Stimulated activated CD8-positive, alpha-beta memory T cell treated with anti-CD3 and anti-CD28 coated beads, Interleukin-12 subunit alpha, Interleukin-12 subunit beta, amount 100 ng/mL, for 24 hours (primary cell): ENCODE measurements at regions not wholly inside any gene's neighbourhood (a gene's known extent, or its start where the extent isn't known, plus 50 kb on each side); places are given as distances from the start of the nearest gene placed in this dataset.
A peak's percentile ranks its signal among the peaks of the same experiment; 100 is the strongest.

ENCODE experiments used
- DNase-seq: peaks from one replicate; pipeline ENCODE4 v3.0.0-alpha.2; 2020; ENCODE audit errors: extremely low read depth

DNA sequence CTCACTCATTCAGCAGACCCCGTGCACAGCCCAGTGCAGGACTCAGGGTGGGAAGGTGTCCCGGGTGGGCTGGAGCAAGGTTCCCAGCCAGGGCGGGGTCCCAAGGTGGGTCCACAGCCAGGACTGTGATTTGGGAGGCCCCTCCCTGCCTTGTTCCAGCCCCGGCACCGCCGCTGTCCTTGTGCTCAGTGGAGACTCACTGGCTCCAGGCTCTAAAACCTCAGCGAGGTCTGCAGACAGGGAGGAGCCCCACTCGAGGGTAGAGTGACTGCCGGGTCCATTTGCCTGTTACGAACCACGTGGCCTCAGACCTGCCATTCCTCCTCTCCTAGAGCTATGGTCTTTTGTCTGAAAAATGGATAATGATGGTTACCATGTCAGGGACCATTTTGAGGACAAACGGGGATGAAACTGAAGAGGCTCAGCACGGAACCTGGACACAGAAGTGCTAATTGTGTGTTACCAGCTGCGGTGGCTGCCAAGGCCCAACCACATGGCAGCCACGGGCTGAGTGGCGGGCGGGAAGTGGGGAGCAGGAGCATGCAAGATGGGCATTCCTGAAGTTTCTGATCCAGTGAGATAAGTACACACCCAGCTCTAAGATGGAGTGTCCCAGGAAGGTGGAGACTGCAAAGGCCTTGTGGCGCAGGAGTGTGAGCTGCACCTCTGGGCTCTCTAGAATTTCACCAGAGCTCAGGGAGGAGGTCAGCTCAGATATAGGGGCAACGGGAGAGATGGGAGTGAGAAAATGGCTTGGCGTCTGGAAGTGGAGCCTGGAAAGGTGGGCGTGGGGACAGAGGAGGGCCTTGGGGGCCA, 317.6 kb downstream of the SEC14L1 start:
- DNase-seq = no peak

DNA sequence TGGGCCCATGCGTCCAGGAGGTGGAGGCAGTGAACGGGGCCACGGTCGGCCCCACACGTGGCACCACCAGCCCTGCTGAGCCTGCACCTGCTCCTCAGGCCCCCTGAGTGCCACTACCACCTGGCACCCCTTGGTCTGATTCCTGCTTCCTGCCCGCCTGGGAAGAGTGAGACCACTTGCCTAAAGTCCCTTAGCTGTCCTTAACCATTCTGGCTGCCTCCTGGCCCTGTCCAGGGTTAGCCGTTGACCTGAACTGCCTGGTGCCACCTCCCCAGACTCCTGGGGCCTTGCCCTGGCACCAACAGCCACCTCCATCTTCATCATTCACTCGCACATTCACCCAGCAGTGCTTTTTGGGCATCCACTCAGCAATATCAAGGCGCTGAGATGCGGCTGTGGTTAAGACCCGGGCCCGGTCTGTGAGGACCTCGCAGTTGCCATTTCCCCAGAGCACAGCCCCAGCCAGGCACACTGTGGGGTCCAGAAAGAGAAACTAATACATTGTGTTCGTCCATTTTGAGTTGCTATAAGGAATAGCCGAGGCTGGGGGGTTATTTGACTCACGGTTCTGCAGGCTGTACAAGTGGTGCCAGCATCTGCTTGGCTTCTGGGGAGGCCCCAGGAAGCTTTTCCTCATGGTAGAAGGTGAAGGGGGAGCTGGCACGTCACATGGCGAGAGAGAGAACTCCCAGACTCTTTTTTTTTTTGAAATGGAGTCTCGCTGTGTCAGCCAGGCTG, 318.4 kb downstream of the SEC14L1 start:
- DNase-seq = no peak

- DNase-seq = no peak
Measured at GRCh38 chr17:77460514-77461046, 319.8 kb downstream of the SEC14L1 start.

DNA sequence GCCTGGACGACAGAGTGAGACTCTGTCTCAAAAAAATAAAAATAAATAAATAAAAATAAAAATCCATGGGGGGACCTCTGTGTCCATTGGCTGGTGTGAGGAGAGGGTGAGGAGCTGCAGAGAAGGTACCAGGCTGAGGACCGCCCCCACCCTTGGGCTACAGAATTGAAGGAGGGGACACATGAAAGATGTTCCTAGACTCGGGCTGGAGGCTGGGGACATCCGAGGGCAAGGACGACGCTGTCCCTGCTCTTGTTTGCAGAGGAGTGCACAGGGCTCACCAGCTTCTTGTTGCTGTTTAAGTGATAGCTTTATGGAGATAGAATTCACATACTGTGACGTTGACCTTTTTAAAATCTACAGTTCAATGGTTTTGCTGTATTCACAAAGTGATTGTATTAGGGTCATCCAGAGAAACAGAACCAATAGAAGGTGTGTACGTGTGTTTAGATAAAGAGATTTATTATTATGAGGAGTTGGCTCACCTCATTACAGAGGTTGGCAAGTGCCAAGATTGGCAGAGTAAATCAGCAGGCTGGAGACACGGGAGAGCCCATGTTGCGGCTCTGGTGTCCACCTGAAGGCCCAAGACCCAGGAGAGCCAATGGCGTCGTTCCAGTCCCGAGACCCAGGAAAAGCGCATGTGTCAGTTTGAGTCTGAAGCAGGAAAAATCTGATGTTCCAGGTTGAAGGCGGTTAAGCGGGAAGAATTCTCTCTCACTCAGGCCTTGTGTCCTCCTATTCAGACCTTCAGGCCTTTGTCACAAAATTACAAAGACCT, 320.7 kb downstream of the SEC14L1 start:
- DNase-seq = no peak

GRCh38 chr17:77462090-77462489, 321.3 kb downstream of the SEC14L1 start:
- no peak for DNase-seq

DNA sequence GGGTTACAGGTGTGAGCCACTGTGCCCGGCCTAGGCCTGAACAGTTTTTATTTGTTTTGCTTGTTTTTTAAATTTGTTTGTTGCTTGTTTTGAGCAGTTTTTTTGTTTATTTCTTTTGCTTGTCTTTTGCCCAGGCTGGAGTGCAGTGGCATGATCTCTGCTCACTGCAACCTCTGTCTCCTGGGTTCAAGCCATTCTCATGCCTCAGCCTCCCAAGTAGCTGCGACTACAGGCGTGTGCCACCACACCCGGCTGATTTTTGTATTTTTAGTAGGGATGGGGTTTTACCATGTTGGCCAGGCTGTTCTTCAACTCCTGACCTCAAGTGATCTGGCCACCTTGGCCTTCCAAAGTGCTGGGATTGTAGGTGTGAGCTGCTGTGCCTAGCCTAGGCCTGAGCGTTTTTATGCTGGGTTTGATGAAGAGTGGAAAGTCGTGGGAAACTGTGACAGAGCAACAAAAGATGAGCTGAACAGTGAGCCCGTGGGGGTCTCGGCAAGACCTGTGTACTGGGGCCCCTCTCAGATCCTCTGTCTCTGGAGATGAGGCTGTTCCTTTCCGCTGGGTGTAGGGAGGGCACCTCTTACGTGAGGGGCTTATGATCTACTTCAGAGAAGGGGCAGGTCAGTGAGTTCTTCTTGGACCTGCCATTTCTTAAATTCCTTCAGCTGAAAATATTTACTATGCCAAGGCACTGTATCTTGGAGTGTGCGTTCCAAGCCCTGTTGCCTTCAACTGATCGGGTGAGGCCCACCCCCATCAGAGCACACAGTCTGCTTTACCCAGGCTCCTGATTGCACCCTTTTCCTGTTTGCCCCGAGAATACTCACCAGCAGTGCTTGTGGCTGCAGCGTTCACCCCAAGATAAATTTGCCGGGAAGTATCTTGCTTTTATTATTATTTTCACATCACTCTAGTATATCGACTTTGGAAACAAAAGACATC, 322.1 kb downstream of the SEC14L1 start:
- no peak for DNase-seq

GRCh38 chr17:77464988-77465357, 324.2 kb downstream of the SEC14L1 start:
- DNase-seq = no peak

DNA sequence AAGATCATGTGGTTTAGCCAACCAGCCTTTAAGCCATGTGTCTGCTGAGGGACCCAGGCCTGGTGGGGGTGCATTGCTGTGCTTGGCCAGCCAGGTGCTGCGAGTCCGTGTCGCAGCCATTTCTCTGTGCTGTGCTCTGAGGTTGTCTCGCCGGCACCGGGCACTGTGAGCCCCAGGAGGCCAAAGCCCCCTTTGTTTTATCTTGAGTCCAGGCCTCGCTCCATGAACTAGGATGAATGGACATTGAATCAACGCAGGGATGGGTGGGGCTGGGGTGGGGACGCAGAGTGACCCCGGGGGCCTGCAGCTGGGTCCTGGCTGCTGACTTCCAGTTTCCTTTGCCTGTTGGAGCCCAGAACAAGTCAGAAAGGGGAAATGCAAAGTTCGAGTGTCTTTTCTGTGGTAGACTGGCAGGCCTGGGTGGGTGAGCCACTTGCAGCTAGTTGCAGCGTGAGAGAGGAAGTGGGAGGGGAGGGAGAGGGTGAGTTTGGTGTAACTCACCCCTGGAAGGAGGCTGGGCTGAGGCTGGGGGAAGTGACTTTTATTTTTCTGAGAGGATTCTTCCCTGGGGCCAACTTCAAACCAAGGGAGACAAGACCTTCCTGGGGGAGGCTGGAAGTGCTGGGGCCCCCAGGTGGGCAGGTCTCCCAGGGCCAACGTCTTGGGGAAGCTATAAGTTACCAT, 324.7 kb downstream of the SEC14L1 start:
- DNase-seq = peak; percentile 58

- no peak for DNase-seq
Measured at GRCh38 chr17:77466140-77466539, 325.4 kb downstream of the SEC14L1 start.

DNA sequence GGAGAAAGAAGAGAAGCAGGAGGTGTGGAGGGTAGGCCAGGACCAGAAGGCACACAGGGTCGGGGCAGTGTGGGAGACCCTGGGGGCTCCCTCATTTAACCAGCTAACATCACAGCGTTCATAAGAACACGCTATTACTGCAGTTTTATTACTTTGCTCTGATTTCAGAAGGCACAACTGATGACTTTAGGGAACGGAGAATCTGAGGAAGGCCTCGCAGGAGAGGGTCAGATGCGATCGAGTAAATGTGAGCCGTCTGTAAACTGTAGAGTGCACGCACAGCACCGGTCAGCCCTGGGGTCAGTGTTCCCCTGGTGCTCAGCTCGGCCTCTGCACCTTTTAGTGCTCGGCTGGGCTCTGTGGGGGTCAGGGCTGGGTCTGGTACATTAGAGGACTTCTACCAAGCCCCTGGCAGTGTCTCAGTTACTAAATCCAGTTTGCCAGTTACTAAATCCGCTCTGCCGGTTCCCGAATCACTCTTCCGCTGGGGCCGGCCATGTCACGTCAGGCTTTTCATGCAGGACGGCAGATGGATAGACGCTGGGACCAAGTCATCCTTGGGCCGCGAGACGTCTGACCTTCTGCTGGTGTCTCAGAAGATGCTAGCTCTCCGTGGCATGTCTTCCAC, 325.9 kb downstream of the SEC14L1 start:
- DNase-seq = no peak

DNA sequence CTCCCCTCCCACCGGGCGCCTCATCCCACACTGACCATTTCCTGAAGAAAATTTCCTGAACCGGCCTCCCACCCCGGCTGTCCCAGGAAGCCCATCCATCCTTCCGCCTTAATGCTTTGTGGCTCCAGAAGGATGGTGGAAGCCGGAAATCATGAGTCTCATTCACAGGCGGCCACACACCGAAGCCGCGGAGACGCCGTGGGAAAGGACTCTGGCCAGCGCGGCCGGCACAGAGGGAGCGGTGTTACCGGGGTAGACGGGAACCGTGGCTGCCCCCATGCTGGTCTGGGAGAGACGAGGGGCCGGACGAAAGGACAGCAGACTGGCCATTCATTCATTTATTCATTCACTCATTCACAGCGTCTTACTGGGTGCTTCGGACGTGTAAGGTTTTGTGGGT, 326.8 kb downstream of the SEC14L1 start:
- no peak for DNase-seq

- no peak for DNase-seq
Measured at GRCh38 chr17:77468897-77469296, 328.1 kb downstream of the SEC14L1 start.

GRCh38 chr17:77470330-77470786, 329.6 kb downstream of the SEC14L1 start:
- DNase-seq = no peak

DNA sequence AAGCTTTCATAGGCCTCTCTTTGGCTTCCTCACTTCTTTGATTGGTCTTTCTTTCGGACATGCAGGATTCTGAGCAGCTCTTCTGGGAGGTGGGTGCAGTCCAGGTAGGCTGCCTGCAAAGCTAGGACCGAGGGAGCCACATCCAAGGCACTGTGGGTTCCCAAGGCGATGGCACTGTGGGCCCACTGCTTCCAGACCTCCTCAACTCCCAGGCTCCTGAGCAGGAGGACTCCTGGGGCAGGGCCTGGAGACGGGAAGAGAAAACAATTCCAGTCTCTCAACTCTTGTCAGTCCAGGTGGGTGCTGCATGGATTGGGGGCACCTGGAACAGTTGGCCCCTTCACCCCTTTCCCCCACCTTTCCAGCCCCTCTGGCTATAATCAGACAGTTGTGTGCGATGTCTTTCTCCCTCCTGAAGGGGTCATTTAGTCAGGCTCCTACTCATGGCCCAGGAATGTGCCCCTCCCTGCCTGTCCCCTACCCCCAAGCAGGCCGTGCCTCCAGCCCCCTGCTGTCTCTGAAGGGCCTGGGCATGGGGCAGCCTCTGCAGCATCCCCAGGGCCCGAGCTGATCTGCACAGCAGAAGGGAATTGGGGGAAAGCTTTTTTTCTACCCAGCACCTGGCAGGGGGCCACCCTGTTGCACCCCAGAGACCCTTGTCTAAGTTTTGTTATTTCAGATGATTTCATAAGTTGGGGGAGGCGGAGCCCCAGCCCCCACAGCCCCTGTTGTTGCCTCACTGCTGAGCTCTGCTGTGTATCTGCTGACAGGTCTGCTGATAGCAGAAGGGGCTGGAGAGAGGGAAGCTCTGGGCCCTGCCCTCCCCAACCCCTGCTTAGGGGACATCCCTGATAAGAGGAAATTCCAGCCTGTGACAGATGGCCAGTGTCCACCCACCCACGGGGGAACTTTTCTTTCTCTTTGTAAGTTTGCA, 330.3 kb downstream of the SEC14L1 start:
- DNase-seq = no peak

GRCh38 chr17:77471984-77472461, 331.3 kb downstream of the SEC14L1 start:
- DNase-seq = no peak

- no peak for DNase-seq
Measured at GRCh38 chr17:77472468-77473310, 331.9 kb downstream of the SEC14L1 start.

DNA sequence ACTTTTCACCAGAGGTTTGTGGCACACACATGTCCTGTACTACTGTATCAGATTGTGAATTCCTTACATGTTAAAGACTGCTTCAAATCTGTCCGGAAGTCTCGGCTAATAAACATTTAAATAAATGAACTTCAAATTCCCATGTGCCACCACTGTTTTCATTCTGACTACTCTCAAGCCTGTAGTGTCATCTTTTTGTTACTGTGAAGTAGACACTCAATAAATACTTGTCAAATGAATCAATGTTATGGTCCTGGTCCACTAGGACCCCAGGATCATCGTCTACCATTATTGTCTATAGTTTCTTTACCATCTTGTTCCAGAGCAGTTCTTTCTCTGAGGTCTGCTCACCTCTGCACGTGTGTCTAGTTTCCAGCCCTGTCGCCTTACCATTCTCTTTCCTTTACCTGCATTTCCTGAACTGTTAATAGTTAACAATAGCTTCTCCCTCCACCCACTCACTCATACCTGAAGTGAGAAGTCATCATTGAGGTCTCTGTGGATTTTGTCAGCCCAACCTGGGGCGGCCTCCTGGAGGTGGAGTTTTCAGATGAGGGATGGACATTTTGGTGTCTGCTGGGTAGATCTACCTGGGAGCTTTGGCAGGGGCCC, 333.0 kb downstream of the SEC14L1 start:
- no peak for DNase-seq
